Muscle layer of duodenum (tissue), 2 donors: ENCODE measurements at regions not wholly inside any gene's neighbourhood (a gene's known extent, or its start where the extent isn't known, plus 50 kb on each side); places are given as distances from the start of the nearest gene placed in this dataset.

Experiments used
- H3K27ac ChIP-seq: one replicate; pipeline ENCODE4 v1.7.0; 2013; ENCODE audit warnings: mild to moderate bottlenecking, low read length
- H3K27me3 ChIP-seq: one replicate; pipeline ENCODE4 v1.7.0; 2013; ENCODE audit warnings: low read depth, mild to moderate bottlenecking, control low read depth, low read length
- H3K36me3 ChIP-seq, 2 donors: one replicate each; pipeline ENCODE4 v1.7.0; 2013; ENCODE audit warnings: low read length in 2 of 2, control low read depth in 1 of 2, mild to moderate bottlenecking in 1 of 2; ENCODE audit not compliant: insufficient read depth in 2 of 2, control insufficient read depth in 1 of 2
- H3K4me1 ChIP-seq, 2 donors: one replicate each; pipeline ENCODE4 v1.7.0; 2013; ENCODE audit warnings: low read length in 2 of 2, mild to moderate bottlenecking in 2 of 2, control low read depth in 1 of 2, moderate library complexity in 1 of 2; ENCODE audit not compliant: insufficient read depth in 2 of 2, control insufficient read depth in 1 of 2
- H3K4me3 ChIP-seq, 2 donors: one replicate each; pipeline ENCODE4 v1.7.0; 2013; ENCODE audit warnings: low read length in 2 of 2, low read depth in 1 of 2, mild to moderate bottlenecking in 1 of 2
- H3K9me3 ChIP-seq, 2 donors: one replicate each; pipeline ENCODE4 v1.7.0; 2013; ENCODE audit warnings: low read length in 2 of 2, control low read depth in 1 of 2, mild to moderate bottlenecking in 1 of 2; ENCODE audit not compliant: control insufficient read depth in 1 of 2
- donor health status: healthy.

DNA sequence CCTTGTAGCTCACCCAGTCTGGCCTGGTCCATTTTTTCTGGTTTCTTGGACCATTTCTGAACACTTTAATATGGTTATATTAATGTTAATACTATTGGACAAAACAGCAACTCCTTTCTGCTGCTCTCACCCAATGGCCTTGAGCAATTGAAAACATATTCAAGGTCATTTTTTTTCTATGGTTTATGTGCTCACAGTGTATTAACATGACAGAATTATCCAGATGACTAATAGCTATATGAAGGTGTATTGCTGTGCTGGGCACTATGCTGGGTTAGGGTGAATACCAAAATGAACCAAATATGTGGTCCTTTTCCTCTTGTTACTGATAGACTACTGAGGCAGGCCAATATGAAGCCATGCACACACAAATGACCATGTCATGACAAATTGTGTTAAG lies 591.6 kb upstream of the PLXNA2 start:
- no peak overlapping the region for H3K4me3 ChIP-seq
- H3K27ac ChIP-seq = no peak overlapping the region
- H3K9me3 ChIP-seq = no peaks in the 10 kb centered on the region
- H3K27me3 ChIP-seq = no peaks in the 10 kb centered on the region
- H3K4me1 ChIP-seq = peaks cover 0 to 8% of the 10 kb centered on the region in 2 donors
- H3K36me3 ChIP-seq = no peaks in the 10 kb centered on the region

DNA sequence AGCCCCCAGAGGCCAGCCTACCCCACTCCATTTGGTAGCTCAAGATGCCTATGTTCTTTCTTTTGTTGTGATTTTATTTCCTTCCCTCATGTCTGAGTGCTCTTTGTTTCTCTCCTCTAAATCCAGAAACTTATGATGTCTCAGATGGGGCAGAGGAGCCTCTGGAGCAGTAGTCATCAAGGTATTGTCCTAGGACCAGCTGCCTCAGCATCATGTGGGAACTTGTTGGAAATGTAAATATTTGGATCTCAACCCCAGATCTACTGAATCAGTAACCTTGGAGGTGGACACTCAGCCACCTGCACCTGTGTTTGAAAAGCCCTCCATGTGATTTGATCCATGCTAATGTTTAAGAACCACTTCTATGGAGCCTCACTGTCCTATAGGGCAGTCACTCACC lies 593.1 kb upstream of the PLXNA2 start:
- H3K4me3 ChIP-seq = no peak overlapping the region
- H3K36me3 ChIP-seq = no peaks in the 10 kb centered on the region
- no peaks in the 10 kb centered on the region for H3K27me3 ChIP-seq
- no peaks in the 10 kb centered on the region for H3K9me3 ChIP-seq
- no peak overlapping the region for H3K27ac ChIP-seq
- H3K4me1 ChIP-seq = peaks cover 0 to 8% of the 10 kb centered on the region in 2 donors

DNA sequence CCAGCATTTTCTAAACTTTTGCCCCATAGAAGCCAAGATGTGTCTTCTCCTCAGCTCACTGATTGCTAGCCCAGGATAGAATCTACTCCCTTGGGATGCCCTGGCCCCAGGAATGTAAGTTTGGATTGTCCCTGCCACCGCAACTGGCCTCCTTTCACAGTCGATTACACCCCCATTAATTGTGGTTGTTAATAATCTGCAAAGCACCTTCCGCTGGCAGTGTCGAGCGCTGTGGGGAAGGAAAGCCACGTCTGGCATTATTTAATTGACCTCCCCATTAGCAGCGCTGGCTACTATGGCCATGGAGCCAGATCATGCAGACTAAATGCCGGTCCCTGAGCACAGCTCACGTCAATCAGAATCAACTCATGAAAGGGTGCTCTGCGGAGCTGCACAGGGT lies 597.3 kb upstream of the PLXNA2 start:
- no peaks in the 10 kb centered on the region for H3K9me3 ChIP-seq
- H3K4me1 ChIP-seq = no peaks in the 10 kb centered on the region
- H3K36me3 ChIP-seq = no peaks in the 10 kb centered on the region
- H3K4me3 ChIP-seq = no peak overlapping the region
- no peaks in the 10 kb centered on the region for H3K27me3 ChIP-seq
- no peak overlapping the region for H3K27ac ChIP-seq

DNA sequence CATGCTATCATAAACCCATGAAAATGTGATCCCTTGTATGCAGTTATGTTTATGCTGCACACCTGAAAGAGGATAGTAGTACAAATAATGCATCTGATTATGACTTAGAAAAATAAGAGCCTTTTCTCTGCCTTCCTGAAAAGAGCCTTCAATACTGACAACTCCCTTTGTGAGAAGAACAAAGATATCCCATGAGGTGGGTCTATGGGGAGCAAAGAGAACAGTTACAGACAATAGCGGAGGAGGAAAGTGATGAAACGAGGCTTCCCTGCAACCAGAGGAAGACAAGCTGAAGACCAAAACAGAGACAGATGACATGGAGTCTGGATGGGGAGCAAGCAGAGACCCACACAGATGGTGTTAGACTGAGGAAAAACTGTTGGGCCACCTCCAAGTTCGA lies 598.3 kb upstream of the PLXNA2 start:
- Histone ChIP-seq H3K9me3 (no peaks in the 10 kb centered on the region), H3K27me3 (no peaks in the 10 kb centered on the region), H3K4me1 (no peaks in the 10 kb centered on the region), H3K4me3 (no peak overlapping the region), H3K27ac (no peak overlapping the region), H3K36me3 (no peaks in the 10 kb centered on the region)

DNA sequence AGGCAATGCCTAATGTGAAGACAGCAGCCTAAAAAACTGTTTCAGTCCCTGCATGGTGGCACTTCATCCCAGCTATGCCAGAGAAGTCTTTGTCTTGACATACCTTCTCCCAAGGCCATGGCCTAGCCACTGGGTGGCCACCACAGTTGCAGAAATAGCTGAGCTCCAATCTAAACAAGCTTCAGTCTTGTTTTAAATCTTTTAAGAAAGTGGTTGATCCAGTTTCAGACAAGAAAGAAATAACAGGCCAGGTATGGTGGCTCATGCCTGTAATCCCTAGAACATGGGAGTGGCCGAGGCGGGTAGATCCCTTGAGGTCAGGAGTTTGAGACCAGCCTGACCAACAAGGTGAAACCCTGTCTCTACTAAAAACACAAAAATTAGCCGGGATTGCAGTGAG lies 600.0 kb upstream of the PLXNA2 start:
- H3K4me1 ChIP-seq = no peaks in the 10 kb centered on the region
- H3K4me3 ChIP-seq = no peak overlapping the region
- H3K36me3 ChIP-seq = no peaks in the 10 kb centered on the region
- H3K27ac ChIP-seq = no peak overlapping the region
- no peaks in the 10 kb centered on the region for H3K9me3 ChIP-seq
- no peaks in the 10 kb centered on the region for H3K27me3 ChIP-seq

DNA sequence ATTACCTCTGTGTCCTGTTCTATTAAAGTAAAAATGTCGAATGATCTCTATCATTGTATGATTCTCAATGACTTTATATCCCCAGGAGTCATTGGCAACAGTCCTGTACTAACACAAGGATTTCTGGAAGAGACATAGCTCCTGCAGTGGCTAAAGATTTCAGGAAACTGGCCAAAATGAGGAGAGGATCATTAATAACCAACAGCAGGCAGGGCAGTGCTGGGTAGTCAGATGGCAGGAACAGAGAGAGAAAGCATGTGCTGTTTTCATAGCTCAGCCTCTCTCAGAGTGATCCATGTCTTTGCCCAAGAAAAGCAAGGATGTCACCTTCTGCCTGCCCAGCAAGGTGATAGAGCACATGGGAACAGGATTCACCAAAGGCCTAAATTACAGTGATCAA lies 604.7 kb upstream of the PLXNA2 start:
- no peak overlapping the region for H3K27ac ChIP-seq
- H3K4me1 ChIP-seq = no peaks in the 10 kb centered on the region
- H3K36me3 ChIP-seq = no peaks in the 10 kb centered on the region
- no peak overlapping the region for H3K4me3 ChIP-seq
- no peaks in the 10 kb centered on the region for H3K9me3 ChIP-seq
- H3K27me3 ChIP-seq = no peaks in the 10 kb centered on the region

DNA sequence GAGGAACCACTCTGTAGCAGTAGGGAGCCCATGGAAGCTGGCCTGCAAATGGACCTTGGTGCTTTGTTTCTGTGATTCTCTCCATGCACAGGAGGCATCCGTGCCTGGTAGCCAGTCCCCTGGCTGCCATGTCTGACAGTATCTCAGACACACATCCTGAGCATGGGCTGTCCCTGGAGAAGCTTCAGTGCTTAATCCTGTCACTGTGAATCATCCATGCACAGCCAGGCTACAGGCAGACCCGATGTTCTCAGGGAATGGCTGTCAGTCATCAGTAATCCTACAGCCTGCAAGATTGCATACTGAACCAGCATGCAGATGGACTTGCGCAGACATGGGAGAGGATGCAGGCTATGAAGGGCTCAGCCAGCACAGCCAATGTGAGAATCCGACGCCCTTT lies 606.3 kb upstream of the PLXNA2 start:
- Histone ChIP-seq H3K27ac (no peak overlapping the region), H3K9me3 (no peaks in the 10 kb centered on the region), H3K4me3 (no peak overlapping the region)

DNA sequence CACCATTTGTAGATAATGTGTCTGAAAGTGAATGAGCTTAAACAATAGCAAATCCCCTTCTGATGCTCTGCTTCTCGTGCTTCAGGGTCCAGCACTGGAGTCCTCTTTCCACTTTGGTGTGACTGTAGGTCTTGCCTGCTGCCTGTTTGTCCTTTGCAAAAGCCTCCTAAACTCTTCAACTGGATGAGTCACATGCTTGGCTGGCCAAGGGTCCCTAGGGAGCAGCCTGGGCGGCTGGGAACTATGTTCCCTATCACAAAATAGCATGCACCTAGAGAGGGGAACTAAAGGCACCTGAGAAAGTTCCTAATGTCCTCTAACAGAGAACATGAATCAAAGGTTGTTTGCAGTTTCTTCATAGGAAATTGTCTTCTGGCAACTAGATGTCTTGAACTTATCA lies 607.2 kb upstream of the PLXNA2 start:
- H3K27me3 ChIP-seq = no peaks in the 10 kb centered on the region
- H3K4me1 ChIP-seq = no peaks in the 10 kb centered on the region
- H3K9me3 ChIP-seq = no peaks in the 10 kb centered on the region
- no peak overlapping the region for H3K4me3 ChIP-seq
- H3K27ac ChIP-seq = no peak overlapping the region
- H3K36me3 ChIP-seq = no peaks in the 10 kb centered on the region

More for the DNA sequence above, 606.3 kb upstream of the PLXNA2 start:
- no peaks in the 10 kb centered on the region for H3K36me3 ChIP-seq
- no peaks in the 10 kb centered on the region for H3K4me1 ChIP-seq
- no peaks in the 10 kb centered on the region for H3K27me3 ChIP-seq

DNA sequence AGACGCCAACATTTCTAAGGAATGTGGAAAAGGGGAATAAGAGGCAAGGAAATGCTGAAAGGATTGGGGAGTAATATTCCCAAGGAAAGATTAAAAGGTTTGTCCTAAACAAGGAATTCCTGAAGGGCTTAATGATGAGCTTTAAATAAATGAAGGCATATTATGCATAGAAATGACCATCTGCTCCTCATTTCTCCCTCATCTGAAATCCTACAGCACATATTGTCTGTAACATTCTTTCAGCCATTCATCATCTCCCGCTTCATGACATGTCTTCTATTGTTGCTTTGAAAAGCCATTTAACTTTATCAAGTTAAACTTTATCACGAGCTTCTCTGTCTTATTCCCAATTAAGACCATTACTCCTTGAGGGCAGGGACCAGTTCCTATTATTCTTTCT lies 608.7 kb upstream of the PLXNA2 start:
- H3K9me3 ChIP-seq = no peaks in the 10 kb centered on the region
- no peak overlapping the region for H3K27ac ChIP-seq
- no peaks in the 10 kb centered on the region for H3K27me3 ChIP-seq
- no peak overlapping the region for H3K4me3 ChIP-seq
- H3K36me3 ChIP-seq = no peaks in the 10 kb centered on the region
- H3K4me1 ChIP-seq = no peaks in the 10 kb centered on the region

DNA sequence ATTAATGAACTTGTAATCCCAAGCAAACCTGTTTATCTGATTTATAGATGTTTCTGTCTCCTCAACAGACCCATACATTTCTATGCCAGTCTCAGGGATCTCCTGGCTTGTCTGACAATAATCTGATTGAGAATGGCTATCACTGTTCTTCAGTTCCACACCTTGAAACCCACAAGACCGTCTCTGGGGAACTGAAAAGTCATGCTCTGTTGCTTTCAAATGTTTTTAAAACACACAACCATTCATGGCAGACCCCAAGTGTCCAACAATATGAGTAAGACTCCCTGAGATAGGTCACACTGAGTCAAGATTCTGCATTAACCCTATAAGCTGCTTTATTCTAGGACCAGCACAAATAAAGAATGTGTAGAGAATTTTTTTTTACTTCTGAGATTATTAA lies 611.2 kb upstream of the PLXNA2 start:
- H3K4me1 ChIP-seq = no peaks in the 10 kb centered on the region
- H3K27me3 ChIP-seq = no peaks in the 10 kb centered on the region
- no peaks in the 10 kb centered on the region for H3K9me3 ChIP-seq
- no peaks in the 10 kb centered on the region for H3K36me3 ChIP-seq
- no peak overlapping the region for H3K4me3 ChIP-seq
- H3K27ac ChIP-seq = no peak overlapping the region

DNA sequence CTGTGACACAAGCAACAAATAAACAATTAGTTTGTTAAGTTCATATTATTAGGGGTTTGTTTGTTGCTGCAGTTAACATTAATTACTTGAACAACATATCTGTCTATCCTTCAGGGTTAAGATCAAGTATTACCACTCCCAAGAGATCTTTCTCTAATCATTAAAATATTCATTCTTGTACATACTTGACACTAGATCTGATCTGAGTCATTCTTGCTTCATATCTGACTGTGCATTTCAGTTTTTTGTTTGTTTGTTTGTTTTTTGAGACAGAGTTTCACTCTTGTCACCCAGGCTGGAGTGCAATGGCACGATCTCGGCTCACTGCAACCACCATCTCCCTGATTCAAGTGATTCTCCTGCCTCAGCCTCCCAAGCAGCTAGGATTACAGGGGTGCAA lies 613.3 kb upstream of the PLXNA2 start:
- H3K4me1 ChIP-seq = no peaks in the 10 kb centered on the region
- H3K27me3 ChIP-seq = no peaks in the 10 kb centered on the region
- no peak overlapping the region for H3K27ac ChIP-seq
- no peaks in the 10 kb centered on the region for H3K9me3 ChIP-seq
- no peak overlapping the region for H3K4me3 ChIP-seq
- no peaks in the 10 kb centered on the region for H3K36me3 ChIP-seq

DNA sequence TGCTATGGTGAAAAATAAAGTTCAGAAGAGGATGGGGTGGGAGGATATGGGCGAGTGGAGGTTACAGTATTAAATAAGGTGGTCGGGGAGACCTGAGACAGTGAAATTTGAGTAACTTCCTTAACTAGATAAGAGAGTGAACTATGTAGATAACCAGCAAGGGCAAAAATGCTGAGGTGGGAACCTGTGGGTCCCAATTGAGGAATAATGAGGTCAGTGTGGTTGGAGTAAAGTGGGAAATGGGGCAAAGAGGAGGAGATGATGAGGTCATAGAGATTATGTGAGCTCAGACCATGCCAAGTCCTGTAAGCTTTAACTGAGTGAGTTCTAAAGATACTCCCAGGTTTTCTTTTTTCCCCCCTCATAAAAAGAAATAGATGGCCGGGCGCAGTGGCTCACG lies 614.6 kb upstream of the PLXNA2 start:
- no peaks in the 10 kb centered on the region for H3K4me1 ChIP-seq
- H3K36me3 ChIP-seq = no peaks in the 10 kb centered on the region
- H3K4me3 ChIP-seq = no peak overlapping the region
- H3K27ac ChIP-seq = no peak overlapping the region
- H3K27me3 ChIP-seq = no peaks in the 10 kb centered on the region
- H3K9me3 ChIP-seq = no peaks in the 10 kb centered on the region
